ENCODE measurements at regions not wholly inside any gene's neighbourhood (a gene's known extent, or its start where the extent isn't known, plus 50 kb on each side); places are given as distances from the start of the nearest gene placed in this dataset.
A peak's percentile ranks its signal among the peaks of the same experiment; 100 is the strongest.

- DNase-seq: no peak
These were observed 495.7 kb downstream of the GALC start for GRCh38 chr14:87497301-87497700.

- no peak for DNase-seq
These were observed 499.0 kb downstream of the GALC start for GRCh38 chr14:87494010-87494409.

DNA sequence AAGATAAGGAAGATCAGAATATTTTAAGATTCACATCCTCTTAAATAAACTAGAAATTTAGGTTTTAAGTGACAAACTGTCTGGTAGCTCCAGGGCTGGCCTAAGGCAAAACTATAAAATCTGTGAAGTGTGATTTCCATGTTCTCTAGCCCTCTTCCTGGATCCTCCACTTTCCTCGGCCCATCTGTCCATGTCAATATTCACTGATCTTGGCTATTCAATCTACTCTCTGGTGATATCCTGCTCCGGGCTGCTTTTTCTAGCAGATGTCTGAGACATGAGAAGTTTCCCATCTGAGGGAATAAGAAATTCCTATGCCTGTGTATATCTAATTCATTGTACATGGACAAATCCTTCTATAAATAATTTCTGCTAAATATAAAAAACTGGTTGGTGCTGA lies 500.4 kb downstream of the GALC start:
- DNase-seq: no peak

GRCh38 chr14:87491816-87492215 lies 501.2 kb downstream of the GALC start:
- DNase-seq: no peak

DNA sequence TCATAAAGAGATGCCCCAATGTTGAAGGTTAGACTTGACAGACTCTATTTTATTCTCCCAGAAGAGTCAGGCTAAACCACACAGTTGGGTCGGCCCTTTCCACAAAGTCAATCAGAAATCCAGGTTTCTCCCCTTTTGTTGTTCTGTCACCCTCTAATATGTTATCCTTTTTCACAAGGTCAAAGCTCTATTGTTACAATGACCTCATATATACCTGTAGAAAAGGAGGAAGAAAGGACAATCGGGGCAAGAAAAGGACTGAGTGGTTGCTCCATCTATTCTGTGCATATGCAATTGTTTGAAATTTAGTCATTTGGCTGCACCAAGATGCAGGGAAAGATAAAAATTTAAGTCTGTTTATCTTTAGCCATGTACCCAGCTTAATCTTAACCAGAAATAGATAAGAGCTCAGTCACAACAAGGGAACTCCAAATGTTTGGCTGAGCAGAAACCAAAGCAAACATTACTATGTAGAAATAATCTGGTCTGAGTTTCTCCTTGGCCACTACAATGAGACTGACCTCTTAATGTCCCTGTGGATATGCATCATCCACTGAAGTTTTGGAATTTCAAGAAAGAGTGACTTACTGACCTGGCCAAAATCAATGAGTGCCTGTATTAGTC lies 503.7 kb downstream of the GALC start:
- no peak for DNase-seq

DNA sequence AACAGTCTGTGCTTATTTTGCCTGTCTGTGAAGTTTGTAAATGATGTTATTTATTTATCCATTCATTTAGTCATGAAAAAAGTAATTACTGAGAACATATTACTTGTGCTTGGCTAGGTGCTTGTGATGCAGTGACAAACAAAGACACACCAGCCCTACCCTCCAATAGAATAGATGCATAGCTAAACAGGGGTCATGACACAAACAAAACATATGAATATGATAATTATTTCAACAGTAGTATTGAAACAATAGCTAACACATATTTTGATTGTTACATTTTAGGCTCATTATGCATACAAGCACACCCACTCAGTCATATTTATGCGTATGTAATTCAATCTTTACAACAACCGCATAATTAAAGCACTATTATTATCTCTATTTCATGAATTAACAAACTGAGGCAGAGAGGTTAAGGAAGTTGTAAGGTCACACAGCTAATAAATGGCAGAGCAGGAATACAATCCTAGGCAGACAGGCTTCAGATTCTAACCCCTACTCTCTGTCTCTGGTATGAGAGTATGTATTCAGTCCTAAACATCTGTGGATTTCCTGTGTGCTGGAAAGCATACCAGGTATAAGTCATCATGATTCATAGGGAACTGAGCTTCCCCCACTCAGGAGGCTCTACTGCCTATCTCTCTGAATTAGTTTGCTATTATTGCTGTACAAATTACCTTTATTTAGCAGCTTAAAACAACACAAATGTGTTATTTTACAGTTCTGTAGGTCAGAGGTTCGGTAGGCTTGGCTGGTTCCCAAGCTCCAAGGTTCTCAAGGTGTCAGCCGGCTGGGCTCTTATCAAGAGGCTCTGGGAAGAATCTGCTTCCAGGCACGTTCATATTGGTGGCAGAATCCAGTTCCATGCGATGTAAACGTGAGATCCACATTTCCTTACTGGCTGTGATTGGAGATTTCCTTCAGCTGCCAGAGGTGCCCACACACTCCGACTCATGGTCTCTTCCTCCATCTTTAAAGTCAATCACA lies 509.4 kb downstream of the GALC start:
- DNase-seq: no peak

GRCh38 chr14:87468531-87468930 lies 524.5 kb downstream of the GALC start:
- DNase-seq: no peak

GRCh38 chr14:87467578-87467977 lies 525.4 kb downstream of the GALC start:
- DNase-seq: no peak

- DNase-seq: no peak
These were observed 527.2 kb downstream of the GALC start for GRCh38 chr14:87465770-87466169.

GRCh38 chr14:87461704-87462103 lies 531.3 kb downstream of the GALC start:
- no peak for DNase-seq

DNA sequence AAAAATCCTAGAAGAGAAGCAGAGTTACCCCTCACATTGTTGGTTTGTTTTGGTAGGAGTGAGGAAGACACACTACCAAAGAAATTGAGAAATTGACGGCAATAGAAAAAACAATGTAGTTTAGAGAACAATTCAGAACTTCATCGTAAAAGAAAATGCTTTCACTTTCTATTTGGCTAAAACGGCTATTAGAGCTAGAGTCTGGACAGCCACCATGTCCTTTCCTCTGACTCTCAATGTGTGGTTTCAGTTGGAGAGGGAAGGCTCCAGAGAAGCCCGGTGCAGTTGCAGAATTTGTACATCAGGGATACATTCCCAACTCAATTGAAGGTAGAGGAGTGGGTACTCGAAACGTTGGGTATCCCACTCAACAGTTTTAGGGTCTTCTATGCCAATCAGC lies 535.3 kb downstream of the GALC start:
- peak; percentile 30 for DNase-seq

- no peak for DNase-seq
These were observed 542.8 kb downstream of the GALC start for GRCh38 chr14:87450193-87450592.

GRCh38 chr14:87449016-87449415 lies 544.0 kb downstream of the GALC start:
- no peak for DNase-seq

GRCh38 chr14:87443787-87444186 lies 549.2 kb downstream of the GALC start:
- DNase-seq: no peak

GRCh38 chr14:87443039-87443438 lies 549.9 kb downstream of the GALC start:
- DNase-seq: no peak

- DNase-seq: no peak
These were observed 555.8 kb downstream of the GALC start for GRCh38 chr14:87437158-87437557.

DNA sequence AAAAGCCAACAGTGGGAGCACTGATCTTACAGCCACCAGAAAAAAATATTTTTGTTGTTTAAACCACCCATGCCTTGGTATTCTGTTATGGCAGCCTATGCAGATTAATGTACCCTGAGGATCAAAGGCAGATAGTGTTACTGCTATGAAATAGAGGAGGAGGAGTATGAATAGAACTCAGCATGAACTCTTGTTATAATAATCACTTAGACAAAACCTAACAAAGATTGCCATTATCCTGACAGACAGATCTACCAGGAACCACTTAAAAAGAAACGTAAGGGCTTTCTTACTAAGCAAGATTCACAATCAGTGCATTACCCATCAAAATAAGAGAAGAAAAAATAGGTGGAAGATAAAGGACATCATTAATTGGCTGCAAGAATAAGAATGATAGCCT lies 558.3 kb downstream of the GALC start:
- DNase-seq: no peak

DNA sequence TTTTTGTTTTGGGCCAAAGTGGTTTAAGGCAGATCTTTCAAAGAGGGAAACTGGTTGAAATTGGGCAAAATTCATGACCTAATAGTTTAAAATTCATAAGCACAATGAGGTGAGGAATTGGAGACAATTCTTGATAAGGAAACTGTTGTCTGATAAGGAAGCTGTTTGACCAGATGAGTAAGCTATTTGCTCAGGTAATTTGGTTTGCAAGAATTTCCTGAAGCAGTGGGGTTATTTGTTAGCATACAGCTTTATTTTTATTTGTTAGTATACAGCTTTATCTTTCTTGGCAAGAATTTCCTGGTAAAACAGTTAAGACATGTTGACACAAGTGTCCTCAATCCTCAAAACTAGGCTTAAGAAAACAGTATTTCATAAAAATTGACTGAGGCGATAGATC lies 559.0 kb downstream of the GALC start:
- no peak for DNase-seq

GRCh38 chr14:87432698-87433097 lies 560.3 kb downstream of the GALC start:
- DNase-seq: no peak

- DNase-seq: no peak
These were observed 562.2 kb downstream of the GALC start for GRCh38 chr14:87430810-87431209.

DNA sequence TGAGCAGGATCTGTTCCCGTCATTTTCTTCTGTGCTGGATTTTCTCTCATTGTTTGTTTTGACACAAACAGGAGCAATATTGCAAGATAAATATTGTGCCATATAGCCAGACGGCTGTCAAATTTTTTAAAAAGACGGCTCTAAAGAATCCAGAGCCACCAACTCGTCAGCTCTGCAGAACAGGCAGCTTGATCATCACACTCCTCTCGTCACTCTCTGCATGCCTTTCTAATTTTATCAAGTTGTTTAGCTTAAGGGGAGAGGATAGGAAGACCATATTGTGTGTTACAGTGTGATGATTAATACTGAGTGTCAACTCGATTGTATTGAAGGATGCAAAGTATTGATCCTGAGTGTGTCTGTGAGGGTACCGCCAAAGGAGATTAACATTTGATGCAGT lies 562.8 kb downstream of the GALC start:
- no peak for DNase-seq

GRCh38 chr14:87419925-87420324 lies 573.1 kb downstream of the GALC start:
- DNase-seq: no peak

DNA sequence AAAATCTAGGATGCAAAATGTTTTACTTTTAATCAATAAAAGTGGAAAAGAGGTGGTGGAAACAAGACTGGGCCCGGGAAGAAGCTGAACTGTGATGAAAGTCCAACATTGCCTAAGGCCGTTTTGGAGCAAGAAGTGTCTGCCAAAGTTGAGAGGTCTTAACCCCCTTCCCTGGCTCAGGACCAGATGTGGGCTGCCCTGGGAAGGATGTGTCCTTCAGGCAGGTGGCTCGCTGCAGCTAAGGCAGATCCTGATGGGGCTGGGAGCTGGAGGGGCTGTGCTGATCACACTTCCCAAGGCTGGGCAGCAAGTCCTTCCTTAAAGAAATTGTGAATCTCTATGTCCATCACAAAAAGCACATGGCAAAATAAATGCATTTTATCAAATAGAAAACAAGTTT lies 581.6 kb downstream of the GALC start:
- DNase-seq: no peak

DNA sequence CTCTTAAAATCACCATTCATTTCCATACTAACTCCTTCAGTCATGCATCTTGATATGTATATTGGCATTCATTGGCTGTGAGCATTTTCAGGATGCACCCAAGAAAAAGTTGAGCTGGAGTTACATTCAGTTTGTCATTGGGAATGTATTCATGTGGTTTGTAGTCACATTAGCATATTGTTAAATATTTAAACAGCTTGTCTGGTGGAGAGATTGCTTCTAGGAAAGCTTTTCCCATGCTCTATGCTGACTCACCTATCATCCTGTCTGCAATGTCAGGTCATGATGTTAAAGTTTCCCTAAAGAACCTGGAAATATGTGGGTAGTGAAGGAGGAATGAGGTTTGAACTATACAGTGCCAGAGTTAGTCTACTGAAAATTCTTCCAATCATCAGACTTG lies 583.6 kb downstream of the GALC start:
- DNase-seq: no peak

All from NCI-H774 (cell line).